ENCODE measurements at regions not wholly inside any gene's neighbourhood (a gene's known extent, or its start where the extent isn't known, plus 50 kb on each side); places are given as distances from the start of the nearest gene placed in this dataset.

DNA sequence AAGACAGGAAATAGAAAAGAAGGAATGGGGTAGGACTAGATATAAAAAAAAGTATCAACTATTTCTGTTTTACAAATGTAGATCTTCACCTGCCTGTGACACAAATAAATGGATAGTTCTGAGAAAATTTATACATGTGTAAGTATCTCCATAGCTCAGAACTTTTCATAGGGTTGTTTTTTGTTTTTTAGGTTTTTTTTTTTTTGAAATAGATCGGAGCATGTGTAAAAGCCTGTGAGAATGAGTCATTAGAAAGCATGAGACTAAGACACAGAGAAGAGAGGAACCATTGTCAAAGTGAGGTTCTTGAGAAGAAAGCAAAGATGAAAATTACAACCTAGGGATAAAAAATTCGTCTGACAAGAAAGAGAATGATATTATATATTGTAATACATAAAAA lies 481.6 kb downstream of the PABPC4L start:
- TF ChIP-seq, protein P1, sequence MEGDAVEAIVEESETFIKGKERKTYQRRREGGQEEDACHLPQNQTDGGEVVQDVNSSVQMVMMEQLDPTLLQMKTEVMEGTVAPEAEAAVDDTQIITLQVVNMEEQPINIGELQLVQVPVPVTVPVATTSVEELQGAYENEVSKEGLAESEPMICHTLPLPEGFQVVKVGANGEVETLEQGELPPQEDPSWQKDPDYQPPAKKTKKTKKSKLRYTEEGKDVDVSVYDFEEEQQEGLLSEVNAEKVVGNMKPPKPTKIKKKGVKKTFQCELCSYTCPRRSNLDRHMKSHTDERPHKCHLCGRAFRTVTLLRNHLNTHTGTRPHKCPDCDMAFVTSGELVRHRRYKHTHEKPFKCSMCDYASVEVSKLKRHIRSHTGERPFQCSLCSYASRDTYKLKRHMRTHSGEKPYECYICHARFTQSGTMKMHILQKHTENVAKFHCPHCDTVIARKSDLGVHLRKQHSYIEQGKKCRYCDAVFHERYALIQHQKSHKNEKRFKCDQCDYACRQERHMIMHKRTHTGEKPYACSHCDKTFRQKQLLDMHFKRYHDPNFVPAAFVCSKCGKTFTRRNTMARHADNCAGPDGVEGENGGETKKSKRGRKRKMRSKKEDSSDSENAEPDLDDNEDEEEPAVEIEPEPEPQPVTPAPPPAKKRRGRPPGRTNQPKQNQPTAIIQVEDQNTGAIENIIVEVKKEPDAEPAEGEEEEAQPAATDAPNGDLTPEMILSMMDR (conservative IDR thresholded peaks at IDR 0.05): no peak
- H3K4me3 Mint-ChIP-seq: no peak overlapping the region
- no peak overlapping the region for H3K27ac Mint-ChIP-seq (ENCODE audit: unreplicated experiment)

DNA sequence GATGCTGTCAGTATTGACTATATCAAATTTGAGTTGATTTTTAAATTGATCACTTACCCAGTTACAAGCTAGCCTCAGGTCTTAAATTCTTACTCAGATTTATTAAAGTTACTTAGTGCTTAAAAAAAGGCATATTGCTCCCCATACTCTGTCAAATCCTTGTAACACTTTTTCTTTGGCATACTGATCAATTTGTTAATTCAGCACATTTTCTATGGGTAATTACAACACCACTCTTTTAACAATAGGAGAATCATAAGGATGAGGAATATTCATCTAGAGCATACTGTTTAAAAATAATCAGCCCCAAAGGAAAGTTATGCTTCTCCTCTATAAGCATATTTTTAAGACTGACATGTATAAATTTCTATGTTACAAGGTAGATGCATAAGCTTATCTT lies 482.5 kb downstream of the PABPC4L start:
- no peaks in the 10 kb centered on the region for H3K36me3 Mint-ChIP-seq (ENCODE audit: low read depth)
- H3K27me3 Mint-ChIP-seq (ENCODE audit: low read depth): no peaks in the 10 kb centered on the region
- no peak overlapping the region for H3K27ac Mint-ChIP-seq (ENCODE audit: unreplicated experiment)

More for the DNA sequence above, 481.6 kb downstream of the PABPC4L start:
- H3K36me3 Mint-ChIP-seq (ENCODE audit: low read depth): no peaks in the 10 kb centered on the region
- DNase-seq (ENCODE audit: low read depth, low spot score): no peak
- H3K27me3 Mint-ChIP-seq (ENCODE audit: low read depth): no peaks in the 10 kb centered on the region
- no peaks in the 10 kb centered on the region for H3K4me1 Mint-ChIP-seq
- H3K9me3 Mint-ChIP-seq: no peaks in the 10 kb centered on the region

DNA sequence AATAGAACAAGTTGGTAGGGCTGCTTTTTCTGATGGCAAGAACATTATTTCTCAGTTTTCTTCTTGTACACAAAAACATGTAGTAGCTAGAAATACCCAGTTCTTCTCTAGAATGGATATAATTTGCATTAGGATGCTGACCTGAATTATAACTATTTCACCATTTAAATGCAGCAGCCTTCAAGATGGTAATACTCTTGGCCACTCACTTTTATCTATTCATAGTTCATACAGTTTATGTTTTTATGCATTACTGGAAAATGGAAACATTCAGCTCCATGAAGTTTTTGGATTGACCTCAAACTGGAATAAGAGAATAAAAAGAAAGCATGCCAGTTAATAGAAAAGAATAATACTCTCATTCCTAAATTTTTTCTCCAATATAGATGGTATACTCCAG lies 487.4 kb downstream of the PABPC4L start:
- no peaks in the 10 kb centered on the region for H3K36me3 Mint-ChIP-seq (ENCODE audit: low read depth)
- no peak for DNase-seq (ENCODE audit: low read depth, low spot score)
- peaks cover 4% of the 10 kb centered on the region for H3K9me3 Mint-ChIP-seq
- H3K27ac Mint-ChIP-seq (ENCODE audit: unreplicated experiment): no peak overlapping the region
- no peak overlapping the region for H3K4me3 Mint-ChIP-seq
- TF ChIP-seq, protein P1 (conservative IDR thresholded peaks at IDR 0.05): no peak
- H3K4me1 Mint-ChIP-seq: no peaks in the 10 kb centered on the region
- no peaks in the 10 kb centered on the region for H3K27me3 Mint-ChIP-seq (ENCODE audit: low read depth)

More for the DNA sequence above, 482.5 kb downstream of the PABPC4L start:
- Mint-ChIP-seq H3K4me3 (no peak overlapping the region), H3K4me1 (no peaks in the 10 kb centered on the region), H3K9me3 (no peaks in the 10 kb centered on the region)
- no peak for DNase-seq (ENCODE audit: low read depth, low spot score)
- TF ChIP-seq, protein P1 (conservative IDR thresholded peaks at IDR 0.05): no peak

DNA sequence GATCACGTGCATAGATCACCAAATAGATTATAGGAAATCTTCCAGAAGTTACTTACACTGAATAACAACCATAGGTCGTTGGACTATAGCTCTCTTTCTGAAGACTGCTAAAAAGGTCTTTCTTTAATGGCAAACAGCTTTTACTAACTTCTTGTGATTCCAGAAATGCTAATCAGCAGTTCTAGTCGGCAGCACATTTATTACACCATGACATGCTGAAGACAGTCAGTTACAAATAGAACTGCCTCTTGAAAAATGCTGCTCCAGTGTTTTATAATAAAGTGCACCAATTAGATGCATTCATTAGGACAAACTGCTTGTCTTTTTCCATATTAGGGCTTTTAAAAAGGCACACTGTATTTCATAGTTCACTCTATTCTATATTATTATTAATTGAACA lies 488.2 kb downstream of the PABPC4L start:
- no peaks in the 10 kb centered on the region for H3K4me1 Mint-ChIP-seq
- H3K9me3 Mint-ChIP-seq: peaks cover 4% of the 10 kb centered on the region
- no peak overlapping the region for H3K27ac Mint-ChIP-seq (ENCODE audit: unreplicated experiment)
- H3K27me3 Mint-ChIP-seq (ENCODE audit: low read depth): no peaks in the 10 kb centered on the region
- no peaks in the 10 kb centered on the region for H3K36me3 Mint-ChIP-seq (ENCODE audit: low read depth)
- no peak overlapping the region for H3K4me3 Mint-ChIP-seq
- TF ChIP-seq, protein P1 (conservative IDR thresholded peaks at IDR 0.05): no peak
- DNase-seq (ENCODE audit: low read depth, low spot score): no peak

DNA sequence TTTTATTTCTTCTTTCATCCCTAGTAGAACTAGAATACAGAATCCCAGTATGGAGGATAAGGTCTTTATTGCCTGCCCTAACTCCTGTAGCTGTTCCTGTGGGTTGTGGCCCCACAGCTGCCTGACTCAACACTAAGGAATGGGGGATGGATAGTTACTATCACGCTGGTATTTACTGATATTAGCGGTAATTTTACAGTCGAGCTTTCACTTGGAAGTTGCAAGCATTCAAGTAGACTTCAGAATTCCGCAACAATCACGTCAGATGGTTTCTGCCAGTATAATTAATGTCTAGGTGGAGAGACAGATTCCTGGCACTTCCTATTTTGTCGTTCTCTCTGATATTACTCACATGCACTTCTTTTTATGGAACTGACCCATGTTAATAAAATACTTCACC lies 489.8 kb downstream of the PABPC4L start:
- Mint-ChIP-seq H3K4me1 (no peaks in the 10 kb centered on the region), H3K36me3 (ENCODE audit: low read depth) (no peaks in the 10 kb centered on the region), H3K9me3 (peaks cover 4% of the 10 kb centered on the region), H3K27ac (ENCODE audit: unreplicated experiment) (no peak overlapping the region), H3K4me3 (no peak overlapping the region), H3K27me3 (ENCODE audit: low read depth) (no peaks in the 10 kb centered on the region)
- TF ChIP-seq, protein P1 (conservative IDR thresholded peaks at IDR 0.05): no peak
- no peak for DNase-seq (ENCODE audit: low read depth, low spot score)

DNA sequence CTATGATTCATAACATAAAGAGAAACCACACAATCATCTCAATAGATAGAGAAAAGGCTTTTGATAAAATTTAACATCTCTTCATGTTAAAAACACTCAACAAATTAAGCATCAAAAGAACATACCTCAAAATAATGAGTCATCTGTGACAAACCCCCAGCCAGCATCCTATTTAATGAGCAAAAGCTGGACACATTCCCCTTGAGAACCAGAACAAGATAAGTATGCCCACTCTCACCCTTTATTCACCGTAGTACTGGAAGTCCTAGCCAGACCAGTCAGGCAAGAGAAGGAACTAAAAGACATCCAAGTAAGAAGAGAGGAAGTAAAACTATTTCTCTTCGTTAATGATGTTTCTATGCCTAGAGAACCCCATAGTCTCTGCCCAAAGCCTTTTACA lies 507.2 kb downstream of the PABPC4L start:
- no peaks in the 10 kb centered on the region for H3K4me1 Mint-ChIP-seq
- H3K27ac Mint-ChIP-seq (ENCODE audit: unreplicated experiment): no peak overlapping the region
- no peak for DNase-seq (ENCODE audit: low read depth, low spot score)
- no peaks in the 10 kb centered on the region for H3K27me3 Mint-ChIP-seq (ENCODE audit: low read depth)
- no peak overlapping the region for H3K4me3 Mint-ChIP-seq
- peaks cover 4% of the 10 kb centered on the region for H3K9me3 Mint-ChIP-seq
- TF ChIP-seq, protein P1 (conservative IDR thresholded peaks at IDR 0.05): no peak
- peaks cover 4% of the 10 kb centered on the region for H3K36me3 Mint-ChIP-seq (ENCODE audit: low read depth)
